ENCODE measurements at regions not wholly inside any gene's neighbourhood (a gene's known extent, or its start where the extent isn't known, plus 50 kb on each side); places are given as distances from the start of the nearest gene placed in this dataset.

DNA sequence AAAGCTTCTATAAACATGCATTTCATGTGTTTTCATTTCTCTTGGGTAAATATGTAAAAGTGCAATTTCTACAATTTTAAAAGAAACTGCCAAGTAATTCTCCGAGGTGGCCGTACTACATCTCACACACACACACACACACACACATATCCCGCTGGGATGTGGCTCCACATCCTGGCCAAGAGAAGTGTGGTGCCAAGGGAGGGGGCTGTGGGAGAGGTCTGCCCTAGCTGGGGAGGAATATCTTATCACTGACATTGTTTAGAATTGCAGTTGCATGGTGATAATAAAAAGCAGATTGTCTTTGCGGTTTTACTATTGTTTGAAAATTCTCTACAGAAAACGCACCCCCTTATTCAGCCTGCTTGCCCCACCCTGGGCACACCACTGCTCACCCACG is 558.4 kb downstream of the BNC2 start:
- TF ChIP-seq GATA1 (IDR thresholded peaks at IDR 0.05; ENCODE audit: low read depth, low read length): no peak
- TF ChIP-seq POLR2A (IDR thresholded peaks at IDR 0.05; ENCODE audit: low read length): no peak
- no peak for DNase-seq

DNA sequence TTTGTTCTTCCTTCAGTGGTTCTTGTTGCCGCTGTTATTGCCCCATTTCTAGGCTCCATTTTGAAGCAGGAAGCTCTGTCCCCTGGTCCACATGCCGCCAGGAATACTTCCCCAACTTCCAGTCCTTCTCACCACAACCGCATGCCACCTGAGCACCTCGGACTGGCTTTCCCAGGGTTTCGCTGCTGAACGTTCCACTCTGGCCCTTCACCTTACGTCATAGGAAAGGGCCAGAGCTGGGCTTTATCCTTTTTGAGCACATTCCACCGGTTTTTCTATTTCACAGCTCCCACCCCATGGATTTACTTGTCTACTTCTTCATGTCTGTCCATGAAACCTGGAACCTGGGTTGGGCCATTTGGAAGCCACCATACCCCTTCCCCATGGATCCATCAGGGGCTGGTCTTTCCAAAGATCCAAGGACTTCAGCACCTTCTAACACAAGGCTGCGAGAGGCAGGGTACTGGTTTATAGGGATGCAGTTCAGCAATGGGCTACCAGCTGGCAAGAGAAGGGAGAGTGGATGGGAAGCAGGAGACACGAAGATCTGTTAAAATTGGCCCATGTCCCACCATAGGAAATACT is 557.4 kb downstream of the BNC2 start:
- TF ChIP-seq POLR2A (IDR thresholded peaks at IDR 0.05; ENCODE audit: low read length) (no peak), GATA1 (IDR thresholded peaks at IDR 0.05; ENCODE audit: low read depth, low read length) (no peak)
- DNase-seq: no peak

DNA sequence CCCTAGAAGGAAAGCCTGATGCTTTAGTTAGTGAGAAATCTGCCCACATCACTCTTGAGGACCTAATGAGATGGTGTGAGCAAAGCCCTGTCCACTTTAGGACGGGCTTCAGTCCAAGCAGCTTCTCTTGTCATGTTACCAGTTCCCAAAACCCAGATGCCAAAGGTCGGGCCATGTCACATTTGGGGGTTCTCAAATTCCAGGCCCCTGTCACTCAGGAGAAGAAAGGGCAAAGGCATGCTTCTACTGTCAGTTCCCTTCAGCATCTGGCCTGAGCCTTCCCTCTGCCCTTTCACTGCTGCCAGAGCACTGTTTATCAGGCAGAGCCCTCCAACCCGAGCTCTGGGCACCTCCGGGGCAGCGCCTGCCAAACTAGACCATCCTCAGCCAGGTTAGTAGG is 556.0 kb downstream of the BNC2 start:
- TF ChIP-seq GATA1 (IDR thresholded peaks at IDR 0.05; ENCODE audit: low read depth, low read length): no peak
- DNase-seq: no peak

DNA sequence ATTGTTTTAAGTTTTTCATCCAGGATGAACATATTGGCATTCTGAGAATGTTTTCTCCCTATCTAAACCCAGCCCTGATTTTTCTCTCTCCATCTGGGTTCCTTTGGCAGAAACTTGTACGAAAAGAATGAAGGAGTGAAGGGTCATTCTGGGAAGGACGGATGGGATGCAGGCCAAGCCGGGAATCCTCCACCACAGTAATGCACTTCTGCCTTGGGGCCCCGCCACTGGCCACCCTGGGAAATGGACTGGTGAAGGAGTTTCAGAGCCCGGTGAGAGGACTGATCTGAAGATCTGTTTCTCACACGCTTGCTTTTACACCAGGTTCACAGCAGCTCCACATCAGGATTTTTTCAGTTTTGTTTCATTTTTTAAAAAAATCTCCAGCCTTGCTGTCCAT is 554.8 kb downstream of the BNC2 start:
- no peak for DNase-seq
- TF ChIP-seq POLR2A (IDR thresholded peaks at IDR 0.05; ENCODE audit: low read length): no peak
- TF ChIP-seq GATA1 (IDR thresholded peaks at IDR 0.05; ENCODE audit: low read depth, low read length): no peak

DNA sequence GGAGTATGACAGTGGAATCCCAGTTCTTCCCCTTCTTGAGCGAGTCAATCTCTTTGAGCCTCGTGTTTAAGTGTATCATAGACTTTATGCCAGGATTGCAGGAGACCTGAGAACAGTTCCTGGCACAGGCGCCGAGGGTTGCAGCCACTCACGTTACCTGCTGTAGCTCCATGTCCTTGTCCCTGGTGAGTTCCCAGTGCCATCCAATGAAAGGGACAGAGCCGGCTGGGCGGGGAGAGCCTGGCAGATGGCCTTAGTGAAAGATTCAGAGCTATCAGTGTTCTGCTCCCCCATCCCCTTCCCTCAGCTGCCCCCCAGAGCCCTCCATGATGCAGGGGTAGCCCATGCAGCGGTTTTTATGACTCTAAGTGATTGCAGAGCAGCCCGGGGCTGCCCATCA is 554.0 kb downstream of the BNC2 start:
- TF ChIP-seq POLR2A (IDR thresholded peaks at IDR 0.05; ENCODE audit: low read length) (no peak), GATA1 (IDR thresholded peaks at IDR 0.05; ENCODE audit: low read depth, low read length) (no peak)

DNA sequence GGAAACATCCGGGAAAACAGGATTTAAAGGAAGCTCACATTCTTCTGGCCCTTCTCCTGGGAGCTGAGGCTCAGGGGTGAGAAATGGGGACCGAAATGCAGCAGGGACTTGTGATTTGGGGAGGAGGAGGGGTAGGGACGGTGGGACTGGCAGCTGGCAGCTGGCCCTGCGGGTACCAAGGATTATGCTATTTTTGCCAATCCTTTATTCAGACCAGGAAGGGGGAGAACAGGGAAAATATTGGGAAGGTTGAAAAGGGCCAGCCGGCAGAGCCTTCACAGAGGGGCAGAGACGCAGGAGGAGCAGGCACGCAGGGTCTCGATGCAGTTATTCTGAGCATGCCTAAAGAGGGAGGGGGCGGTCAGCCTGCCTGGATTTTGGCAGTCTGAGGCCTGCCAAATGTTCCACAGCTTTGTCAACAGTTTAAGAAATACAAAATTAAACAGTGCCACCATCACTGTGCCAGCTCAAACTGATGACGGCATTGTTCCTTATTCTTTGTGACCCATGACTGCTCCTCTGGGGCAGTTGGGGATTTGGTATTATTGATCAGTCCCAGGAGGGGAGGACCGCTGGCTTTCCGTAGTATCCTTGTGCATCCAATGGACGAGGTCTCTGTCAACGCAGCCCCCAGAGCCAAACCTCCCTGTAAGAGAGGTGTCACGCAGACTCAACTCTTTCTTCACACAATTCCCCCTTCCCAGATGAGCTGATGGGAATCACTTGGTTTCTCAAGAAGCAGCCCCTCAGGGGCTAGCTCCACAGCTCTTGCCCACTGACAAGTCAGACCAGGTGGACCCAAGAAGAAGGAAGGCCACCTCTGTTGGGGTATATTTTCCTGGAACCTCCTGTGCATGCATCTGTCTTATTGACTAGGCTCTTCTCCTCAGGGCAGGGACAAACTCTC is 553.3 kb downstream of the BNC2 start:
- DNase-seq: no peak
- TF ChIP-seq GATA1 (IDR thresholded peaks at IDR 0.05; ENCODE audit: low read depth, low read length) (no peak), POLR2A (IDR thresholded peaks at IDR 0.05; ENCODE audit: low read length) (no peak)

More for the DNA sequence above, 554.0 kb downstream of the BNC2 start:
- no peak for DNase-seq

DNA sequence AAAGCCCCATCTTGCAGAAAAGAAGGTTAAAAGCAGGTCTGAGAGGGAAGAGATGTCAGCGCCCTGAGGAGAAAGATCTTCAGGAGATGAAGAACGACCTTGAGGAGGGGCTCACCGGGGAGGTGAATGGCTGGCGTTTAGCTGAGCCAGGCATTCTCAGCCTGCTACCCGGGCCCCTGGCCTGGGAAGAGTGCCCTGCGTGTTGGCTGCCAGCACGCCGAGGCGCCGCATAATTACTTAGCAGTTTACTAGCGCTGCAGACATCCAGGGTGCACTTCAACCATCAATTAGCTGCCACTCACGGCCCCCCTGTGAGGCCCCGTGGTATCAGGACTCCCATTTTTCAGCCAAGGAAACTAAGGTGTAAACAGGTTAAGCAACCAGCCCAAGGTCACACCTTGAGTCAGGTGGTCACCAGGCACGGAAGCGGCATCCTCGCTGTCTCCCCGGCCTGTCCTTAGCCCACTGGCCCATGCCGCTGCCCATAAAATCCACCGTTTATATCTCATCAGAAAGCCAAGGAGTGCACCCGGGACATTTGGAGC is 551.9 kb downstream of the BNC2 start:
- no peak for DNase-seq
- no peak for TF ChIP-seq POLR2A (IDR thresholded peaks at IDR 0.05; ENCODE audit: low read length)
- TF ChIP-seq GATA1 (IDR thresholded peaks at IDR 0.05; ENCODE audit: low read depth, low read length): no peak

DNA sequence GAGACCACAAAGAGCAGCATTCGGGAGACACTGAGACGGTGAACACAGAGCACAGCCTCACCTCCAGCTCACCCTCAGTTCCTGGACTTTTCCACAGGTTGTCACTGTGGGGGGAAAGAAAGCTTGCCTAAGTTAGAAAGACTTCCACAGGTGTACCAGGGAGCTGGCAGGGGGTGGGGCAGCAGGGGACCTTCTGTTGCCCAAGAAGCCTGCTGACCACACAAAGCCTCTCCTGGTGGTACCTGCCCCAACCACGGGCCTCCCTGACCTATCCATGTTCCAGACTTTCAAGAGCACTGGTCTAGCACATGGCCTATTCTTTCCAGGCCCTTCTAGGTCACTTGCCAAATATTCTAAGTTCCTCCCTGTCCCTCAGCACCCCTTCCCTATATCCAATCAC is 550.8 kb downstream of the BNC2 start:
- no peak for DNase-seq
- TF ChIP-seq POLR2A (IDR thresholded peaks at IDR 0.05; ENCODE audit: low read length): no peak
- TF ChIP-seq GATA1 (IDR thresholded peaks at IDR 0.05; ENCODE audit: low read depth, low read length): no peak

DNA sequence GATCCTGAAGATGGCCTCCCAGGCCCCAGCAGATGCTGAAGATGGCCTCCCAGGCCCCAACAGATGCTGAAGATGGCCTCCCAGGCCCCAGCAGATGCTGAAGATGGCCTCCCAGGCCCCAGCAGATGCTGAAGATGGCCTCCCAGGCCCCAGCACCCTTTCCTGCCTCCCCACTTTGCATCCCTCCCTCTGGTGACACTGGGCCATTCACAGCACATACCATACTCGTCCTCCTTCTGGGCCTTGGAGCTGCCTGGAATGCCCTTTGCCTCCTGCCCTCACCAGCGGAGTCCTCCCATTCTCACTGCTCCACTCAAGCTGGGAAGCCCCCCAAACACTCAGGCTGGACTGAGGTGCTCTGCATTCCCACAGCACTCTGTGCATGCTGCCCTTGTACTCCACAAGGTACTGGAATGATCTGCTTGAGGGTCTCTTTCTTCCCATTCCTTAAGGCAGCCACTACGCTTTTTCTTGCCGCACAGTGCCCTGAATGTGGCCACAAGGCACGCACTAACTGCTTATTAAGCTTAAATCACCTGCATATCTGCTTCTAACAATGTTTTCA is 550.0 kb downstream of the BNC2 start:
- no peak for DNase-seq
- TF ChIP-seq GATA1 (IDR thresholded peaks at IDR 0.05; ENCODE audit: low read depth, low read length): no peak
- TF ChIP-seq POLR2A (IDR thresholded peaks at IDR 0.05; ENCODE audit: low read length): no peak

DNA sequence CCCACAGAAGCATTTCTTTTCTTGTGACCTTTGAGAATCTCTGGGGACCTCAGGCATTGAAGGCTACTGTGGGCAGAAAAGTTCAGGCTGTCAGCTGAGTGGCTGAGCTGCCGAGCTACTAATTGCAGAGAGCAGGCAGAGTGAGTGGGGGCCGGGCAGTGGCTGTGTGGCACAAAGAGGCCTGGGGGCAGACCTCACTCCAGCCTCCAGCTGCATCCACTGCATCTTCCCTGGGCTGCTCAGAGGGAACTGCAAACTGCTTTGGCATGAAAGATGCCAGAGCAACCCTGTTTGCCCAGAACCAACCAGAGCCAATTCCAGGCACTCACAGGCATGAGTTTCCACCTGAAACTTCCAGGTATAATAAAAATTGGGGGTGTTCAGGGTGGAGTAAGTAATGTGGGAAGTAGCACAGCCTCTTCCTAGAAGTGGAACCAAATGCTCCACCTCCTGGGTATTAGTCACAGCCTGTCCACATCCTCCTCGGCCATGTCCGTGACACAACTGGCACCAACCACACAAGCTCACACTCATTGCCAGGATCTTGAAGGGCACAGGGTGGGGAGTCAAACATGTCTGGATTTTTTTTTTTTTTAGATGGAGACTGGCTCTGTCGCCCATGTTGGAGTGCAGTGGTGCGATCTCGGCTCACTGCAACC is 548.9 kb downstream of the BNC2 start:
- no peak for DNase-seq
- TF ChIP-seq GATA1 (IDR thresholded peaks at IDR 0.05; ENCODE audit: low read depth, low read length) (no peak), POLR2A (IDR thresholded peaks at IDR 0.05; ENCODE audit: low read length) (no peak)

DNA sequence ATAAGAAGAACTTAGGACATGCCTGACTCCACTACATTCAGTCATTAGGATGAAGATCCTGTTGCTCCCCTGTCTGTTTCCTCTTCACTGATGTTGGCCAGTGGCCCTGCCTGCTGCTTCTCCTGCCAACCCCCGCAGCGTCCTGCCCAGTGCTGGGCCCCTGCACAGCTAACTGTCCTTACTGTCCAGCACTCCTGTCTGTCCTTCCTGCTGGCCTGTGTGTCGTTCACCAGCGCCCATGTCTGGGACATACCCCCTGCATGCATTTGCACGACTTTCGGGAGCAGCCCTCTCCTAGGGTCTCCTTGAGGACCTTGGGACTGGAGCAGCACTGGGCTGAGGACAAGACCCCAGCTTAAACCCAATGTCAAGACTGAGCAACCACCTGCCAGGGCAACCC is 547.6 kb downstream of the BNC2 start:
- no peak for DNase-seq
- no peak for TF ChIP-seq POLR2A (IDR thresholded peaks at IDR 0.05; ENCODE audit: low read length)
- no peak for TF ChIP-seq GATA1 (IDR thresholded peaks at IDR 0.05; ENCODE audit: low read depth, low read length)

DNA sequence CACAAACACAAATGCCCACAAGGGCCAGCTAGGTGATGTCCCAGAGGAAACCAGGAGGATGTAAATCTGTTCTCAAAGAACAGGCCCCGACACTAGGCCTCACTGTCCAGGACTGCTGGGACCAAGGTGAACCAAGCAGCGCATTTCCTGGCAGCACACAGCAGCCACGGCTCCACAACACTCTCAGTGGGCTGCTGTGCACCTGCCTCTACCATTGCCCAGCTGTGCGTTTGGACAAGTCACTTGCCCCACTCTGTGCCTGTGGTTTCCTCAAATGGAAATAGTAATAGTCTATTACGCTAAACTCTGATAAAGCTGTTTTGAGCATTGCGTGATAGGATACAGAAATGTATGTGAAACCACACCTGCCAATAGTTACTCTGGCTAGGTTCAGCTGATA is 544.5 kb downstream of the BNC2 start:
- TF ChIP-seq POLR2A (IDR thresholded peaks at IDR 0.05; ENCODE audit: low read length): no peak

DNA sequence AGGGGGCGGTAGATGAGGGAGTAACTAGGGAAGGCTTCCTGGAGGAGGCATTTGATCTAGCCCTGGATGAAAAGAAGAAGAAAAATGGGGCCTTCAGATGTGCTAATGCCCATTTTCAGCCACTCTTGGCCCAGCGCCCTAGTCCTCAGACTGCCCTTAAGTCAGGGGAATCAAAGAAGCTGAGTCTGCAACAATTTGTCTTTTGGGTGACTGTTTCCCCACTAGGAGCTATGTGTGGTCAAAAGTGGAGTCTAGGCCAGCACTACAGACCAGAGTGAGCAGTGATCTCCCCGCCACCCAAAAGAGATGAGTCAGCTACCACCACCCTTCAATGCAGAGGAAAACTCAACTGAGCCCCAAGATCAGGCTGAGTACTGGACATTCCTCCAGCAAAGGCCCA is 542.1 kb downstream of the BNC2 start:
- no peak for DNase-seq
- TF ChIP-seq POLR2A (IDR thresholded peaks at IDR 0.05; ENCODE audit: low read length): no peak
- no peak for TF ChIP-seq GATA1 (IDR thresholded peaks at IDR 0.05; ENCODE audit: low read depth, low read length)

More for the DNA sequence above, 544.5 kb downstream of the BNC2 start:
- DNase-seq: no peak

DNA sequence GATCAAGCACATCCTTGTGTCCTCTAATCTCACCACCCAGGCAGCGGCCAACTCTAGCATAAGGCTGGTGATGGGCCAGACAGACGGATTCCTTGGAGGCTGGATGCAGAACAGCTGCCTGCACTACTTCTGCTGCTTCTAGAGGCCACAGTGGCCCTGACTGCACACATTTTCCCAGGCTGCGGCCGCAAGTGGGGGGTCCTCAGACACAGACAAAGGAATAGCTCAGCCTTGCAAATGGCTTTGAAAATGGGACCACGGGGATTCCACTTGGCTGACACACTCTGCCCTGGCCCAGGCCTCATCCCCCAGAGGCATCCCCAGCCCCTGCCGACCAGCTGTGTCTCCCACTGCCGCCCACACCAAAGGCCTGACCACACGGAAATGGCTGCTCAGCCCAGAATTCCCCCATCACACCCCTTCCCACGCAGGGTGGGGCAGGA is 540.8 kb downstream of the BNC2 start:
- TF ChIP-seq GATA1 (IDR thresholded peaks at IDR 0.05; ENCODE audit: low read depth, low read length) (no peak), POLR2A (IDR thresholded peaks at IDR 0.05; ENCODE audit: low read length) (no peak)
- no peak for DNase-seq
